Ecto neural progenitor cell (in vitro differentiated cells): ENCODE measurements at regions not wholly inside any gene's neighbourhood (a gene's known extent, or its start where the extent isn't known, plus 50 kb on each side); places are given as distances from the start of the nearest gene placed in this dataset.

Experiments used
- DNase-seq: peaks from one replicate; pipeline ENCODE4 v3.0.0-alpha.2; 2018; ENCODE audit warnings: low spot score

DNA sequence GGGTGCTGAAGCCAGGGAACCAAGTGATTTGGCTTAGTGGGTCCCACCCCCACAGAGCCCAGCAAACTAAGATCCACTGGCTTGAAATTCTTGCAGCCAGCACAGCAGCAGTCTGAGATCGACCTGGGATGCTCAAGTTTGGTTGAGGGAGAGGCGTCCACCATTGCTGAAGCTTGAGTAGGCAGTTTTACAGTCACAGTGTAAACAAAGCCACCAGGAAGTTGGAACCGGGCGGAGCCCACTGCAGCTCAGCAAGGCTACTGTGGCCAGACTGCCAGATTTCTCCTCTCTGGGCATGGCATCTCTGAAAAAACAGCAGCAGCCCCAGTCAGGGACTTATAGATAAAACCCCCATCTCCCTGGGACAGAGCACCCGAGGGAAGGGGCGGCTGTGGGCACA, 424.1 kb upstream of the TENM4 start:
- no peak for DNase-seq

DNA sequence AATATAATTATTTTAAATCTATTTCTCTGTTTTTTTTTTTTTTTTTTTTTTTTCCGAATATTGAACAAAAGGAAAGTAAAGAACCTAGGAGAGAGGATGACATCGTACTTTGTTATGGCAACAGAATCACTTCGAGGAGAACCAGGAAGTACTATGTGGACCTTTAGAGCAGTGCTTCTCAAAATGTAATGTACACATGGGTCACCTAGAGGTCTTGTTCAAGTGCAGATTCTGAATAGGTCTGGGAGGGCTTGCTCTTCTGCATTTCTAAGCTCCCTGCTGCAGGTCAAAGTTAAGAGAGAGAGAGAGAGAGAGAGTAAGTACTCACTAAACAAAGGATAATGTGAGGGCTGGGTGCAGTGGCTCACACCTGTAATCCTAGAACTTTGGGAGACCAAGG, 419.5 kb upstream of the TENM4 start:
- no peak for DNase-seq

DNA sequence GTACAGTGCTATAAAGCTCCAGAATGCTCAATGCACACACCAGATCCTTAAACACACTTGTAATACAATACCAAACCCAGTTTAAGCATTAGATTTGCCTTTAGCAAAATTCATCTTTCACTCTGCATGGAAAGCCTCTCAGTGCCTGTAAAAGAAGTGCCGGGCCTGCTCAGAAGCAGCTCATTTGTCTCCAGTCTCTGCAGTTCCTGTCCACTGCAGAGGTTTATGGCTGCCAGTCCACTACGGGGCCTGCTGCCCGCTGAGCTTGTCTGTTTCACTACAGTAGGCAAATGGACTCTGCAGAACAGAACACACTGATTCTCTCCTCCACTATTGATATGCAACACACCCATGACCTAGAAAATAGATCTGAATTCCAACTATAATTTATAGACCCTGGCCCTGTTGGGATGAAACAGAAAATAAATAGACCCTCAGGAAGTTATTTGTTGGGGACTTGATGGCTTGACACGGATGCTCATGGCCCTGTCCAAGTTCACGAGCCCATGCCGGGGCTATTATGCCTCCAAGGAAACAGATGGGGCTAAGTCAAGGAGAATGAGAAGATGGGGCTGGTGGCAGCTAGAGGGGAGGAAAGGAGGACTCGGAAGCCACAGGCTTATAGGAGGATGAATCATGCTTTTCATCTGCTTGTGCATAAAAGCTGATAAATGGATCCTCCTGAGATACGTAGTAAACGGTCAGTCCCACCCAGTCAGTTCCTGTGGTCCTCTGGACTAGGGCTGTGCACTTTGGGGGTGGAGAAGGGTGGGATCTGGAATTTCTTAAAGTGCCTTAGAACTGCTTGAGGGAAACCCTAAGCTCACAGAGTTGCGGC, 416.8 kb upstream of the TENM4 start:
- DNase-seq, result no peak

DNA sequence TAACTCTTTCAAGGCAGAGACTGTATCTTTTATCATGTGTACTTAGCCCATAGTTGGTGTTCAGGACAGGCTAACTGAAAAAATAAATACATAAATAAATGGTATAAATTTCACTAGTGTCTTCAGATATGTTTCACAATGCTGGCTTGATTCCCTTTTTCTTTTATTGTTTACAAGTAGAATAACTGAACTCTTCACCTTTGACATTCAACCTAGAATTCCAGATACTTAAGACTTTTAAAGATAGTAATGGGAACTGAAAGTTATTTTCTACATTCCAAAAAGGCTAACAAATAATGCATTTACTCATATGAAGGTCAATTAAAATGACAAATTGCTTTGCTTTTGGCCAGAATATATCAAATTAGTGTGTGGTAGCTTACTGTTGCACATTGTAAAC, 411.3 kb upstream of the TENM4 start:
- DNase-seq, result no peak

DNA sequence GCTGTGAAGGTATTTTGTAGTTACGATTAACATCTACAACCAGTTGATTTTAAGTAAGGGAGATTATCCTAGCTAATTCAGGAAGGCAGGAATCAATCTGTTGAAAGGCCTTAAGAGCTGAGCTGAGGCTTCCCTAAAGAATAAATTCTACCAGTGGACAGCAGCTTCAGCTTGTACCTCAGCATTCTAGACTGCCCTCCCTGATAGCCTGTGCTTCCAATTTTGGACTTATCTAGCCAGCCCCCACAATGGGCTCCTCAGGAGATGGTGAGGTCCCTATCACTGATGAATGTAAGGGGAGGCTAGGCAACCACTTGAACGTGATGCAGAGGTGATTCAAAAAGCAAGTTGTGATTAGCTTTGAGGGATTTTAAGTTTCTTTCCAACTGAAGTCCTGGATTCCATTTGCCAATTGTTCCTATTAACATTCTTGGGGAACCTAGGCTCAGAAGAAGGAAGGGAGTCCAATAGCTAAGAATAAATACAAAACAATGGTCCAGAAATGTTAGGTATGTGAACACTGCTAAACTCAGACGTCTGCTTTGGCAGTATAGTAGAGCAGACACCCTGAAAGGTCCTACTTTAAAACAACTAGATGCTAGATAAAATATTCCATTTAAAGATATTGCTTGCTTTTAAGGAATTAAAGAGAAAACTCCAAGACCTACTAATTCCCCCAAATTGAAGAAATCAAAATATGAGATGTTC, 404.3 kb upstream of the TENM4 start:
- no peak for DNase-seq

DNA sequence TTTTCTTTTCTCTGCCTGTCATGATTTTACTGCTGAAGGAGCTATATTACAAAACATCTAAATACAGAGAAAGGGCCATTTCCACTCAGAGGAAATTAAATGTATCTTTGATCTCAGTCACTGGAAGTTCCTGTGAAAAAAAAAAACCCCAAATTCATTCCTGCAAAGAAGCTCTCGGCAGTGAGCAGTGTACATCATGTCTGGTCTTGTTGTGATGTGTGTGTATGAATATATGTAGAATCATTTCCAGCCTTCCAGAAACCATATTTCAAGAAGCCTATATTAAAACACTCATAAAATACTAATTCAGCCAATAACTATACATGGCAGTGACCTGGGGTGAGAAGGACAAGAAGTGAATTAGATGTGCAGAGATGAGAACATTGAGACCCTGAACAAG, 393.2 kb upstream of the TENM4 start:
- DNase-seq, result no peak

DNA sequence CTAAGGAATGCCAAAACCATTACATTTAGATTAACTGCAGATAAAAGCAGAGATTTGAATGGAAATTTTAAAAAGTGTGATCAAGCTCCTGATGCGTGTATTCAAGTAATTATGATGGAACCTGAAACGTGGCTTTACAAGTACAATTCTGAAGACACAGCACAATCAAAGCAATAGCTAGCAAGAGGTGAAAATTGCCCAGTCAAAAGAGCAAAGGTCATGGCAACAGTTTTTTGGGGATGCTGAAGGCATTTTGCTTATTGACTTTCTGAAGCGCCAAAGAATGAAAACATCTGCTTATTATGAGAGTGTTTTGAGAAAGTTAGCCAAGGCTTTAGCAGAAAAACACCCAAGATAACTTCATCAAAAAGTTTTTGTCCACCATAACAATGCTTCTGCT, 389.6 kb upstream of the TENM4 start:
- no peak for DNase-seq

DNA sequence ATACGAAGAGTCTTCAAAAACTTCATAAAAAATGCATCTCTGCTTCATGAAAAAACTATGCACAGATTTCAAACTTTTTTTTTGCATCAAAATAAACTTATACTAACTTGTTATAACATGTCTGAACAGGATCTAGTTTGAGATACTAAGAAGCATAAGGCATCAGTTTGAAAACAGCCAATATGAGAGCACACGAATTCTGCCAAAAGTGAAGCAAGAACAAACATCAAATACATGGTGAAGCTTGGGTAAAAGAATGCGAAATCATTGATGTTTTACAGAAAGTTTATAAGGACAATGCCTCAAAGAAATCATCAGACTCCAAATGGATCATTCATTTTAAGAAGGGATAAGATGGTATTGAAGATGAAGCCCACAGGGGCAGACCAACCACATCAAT, 389.1 kb upstream of the TENM4 start:
- no peak for DNase-seq

DNA sequence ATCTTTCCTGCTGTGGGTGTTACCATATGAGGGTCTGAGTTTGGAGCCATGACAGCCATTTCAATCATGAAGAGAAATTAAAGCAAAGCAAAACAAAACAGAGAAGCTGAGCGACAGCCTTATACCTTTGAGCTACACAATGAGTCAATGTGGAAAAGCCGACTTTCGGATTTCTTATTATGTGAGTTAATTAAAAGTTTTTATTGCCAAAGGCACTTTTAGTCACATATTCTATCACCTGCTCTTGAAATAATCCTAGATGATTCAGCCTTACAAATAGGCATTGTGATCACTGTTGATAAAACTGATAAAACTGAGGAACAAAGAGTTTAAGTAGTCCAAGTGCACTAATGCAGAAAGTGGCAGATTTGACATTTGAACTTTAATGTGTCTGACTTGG, 381.9 kb upstream of the TENM4 start:
- no peak for DNase-seq

DNA sequence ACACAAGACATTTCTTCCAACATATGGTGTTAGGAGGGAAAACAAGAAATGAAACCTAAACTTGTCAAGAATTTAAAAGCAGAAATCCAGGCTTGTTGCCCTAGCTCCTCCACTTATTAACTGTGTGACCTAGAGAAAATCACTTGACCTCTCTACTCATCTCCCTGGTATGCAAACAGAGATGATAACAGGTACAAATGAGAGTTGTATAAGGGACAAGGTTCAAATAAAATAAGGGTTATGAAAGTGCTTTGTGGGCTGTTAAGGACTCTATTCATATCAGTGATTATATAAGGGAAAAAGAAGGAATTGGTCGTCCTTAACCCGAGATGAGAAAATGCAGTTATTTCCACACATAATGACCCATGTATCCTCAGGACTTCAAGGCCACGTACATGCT, 372.7 kb upstream of the TENM4 start:
- DNase-seq, result no peak

DNA sequence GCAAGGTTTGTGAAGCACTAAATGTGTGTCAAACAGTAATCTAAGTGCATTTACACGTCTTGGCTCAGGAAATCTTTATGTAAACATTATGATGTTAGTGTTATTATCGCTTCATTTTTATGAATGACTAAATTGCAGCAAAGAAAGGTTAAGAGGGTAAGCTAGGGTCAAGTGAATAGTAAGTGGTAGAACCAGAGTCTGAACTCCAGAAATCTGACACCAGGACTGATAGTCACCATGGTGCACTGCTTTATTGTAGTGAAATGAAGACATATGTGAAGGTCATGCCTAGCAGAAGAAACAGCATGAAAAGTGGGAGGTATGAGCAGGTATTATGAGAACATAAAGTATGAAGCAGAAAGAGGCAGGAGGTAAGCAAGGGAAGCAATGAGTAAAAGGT, 368.7 kb upstream of the TENM4 start:
- DNase-seq, result no peak

DNA sequence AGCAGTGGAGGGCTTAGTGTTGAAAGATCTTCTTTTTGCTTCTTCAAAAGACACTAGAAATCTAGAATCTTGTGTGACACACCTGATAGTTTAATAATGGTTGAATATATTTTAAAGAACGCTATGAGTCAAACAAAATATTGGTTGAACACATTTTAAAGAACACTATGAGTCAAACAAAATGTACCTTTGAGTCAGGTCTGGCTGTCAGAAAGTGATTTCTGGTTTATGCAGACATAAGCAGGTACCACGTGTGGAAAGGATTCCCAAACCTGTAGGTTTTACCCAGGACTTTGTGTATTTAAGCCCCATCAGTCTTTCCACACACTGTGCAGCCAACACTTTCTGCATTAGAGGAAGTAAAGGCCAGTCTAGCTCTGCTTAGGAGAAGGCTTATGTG, 366.7 kb upstream of the TENM4 start:
- no peak for DNase-seq

DNA sequence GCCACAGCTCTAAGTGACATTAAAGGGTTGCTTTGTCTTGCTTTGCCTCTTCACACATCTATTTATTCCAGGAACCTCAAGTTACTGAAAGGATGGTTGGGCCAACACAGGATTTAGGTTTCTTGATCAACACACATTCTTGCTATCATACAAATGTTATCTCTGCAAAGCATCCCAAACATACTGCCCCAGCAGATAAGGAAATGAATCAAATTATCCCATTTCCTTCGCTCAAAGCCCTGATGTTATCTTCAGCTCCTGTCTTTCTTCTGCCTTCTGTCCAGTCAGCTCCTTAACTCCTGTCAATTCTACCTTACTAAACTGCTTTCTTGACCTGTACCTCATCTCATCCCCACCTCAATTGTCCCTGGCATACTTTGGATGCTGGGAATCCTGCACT, 355.9 kb upstream of the TENM4 start:
- DNase-seq, result no peak

DNA sequence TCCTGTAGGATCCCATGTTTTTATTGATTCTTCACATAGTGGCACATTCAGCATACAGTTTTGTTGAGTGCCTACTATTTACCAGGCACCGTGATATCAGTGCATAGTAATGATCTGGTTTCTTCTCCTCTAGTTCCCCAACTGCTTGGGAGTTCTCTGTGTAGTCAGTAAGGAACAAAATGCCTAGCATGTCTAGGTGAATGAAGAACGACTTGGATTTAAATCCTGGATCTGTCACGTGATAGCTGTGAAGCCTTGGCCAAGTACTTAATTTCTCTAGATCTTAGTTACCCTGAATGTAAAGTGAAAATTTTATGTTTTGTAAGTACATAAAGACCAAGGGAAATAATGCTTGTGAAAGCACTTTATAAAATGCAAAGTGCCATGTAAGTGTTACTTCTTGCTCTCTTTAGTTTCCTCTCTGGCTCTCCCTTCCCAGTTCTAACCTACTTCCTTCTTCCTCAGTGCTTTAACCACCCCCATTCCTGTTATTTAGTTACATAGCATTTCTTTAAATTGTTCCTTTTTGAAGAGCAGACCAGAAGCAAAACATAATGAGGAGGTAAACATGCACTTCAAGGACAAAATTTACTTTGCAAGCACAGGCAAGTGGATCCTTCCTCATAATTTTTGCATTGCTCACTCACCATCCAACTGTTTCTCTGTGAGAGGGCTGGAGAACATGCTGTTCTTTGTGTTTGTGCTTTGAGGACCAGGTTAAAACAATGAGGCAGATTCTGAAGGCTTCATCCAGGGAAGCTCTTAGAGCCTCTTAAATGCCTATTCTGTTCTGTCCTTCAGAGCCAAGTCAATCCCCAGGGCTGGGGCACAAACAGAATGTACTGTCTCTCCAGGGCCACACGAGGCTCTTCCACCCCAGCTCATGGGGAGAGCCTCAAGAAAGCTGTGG, 353.9 kb upstream of the TENM4 start:
- DNase-seq, result no peak

DNA sequence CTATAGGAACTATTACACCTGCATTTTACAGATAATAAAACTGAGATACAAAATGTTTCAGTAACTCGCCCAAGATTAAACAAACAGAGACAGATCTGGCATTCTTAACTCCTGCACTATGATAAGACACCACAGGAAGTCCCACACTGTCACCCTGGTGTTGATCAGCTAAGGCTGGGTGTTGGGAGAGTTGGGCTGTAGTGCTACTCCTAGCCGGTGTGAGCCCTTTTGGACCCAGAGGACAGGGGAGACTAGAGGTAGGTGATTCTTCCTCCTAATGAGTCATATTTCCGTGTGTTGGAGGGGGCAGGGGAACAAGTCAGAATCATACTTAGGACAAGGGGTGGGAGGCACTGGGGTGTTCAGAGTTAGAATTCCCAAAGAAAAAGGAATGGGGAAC, 353.2 kb upstream of the TENM4 start:
- no peak for DNase-seq

DNA sequence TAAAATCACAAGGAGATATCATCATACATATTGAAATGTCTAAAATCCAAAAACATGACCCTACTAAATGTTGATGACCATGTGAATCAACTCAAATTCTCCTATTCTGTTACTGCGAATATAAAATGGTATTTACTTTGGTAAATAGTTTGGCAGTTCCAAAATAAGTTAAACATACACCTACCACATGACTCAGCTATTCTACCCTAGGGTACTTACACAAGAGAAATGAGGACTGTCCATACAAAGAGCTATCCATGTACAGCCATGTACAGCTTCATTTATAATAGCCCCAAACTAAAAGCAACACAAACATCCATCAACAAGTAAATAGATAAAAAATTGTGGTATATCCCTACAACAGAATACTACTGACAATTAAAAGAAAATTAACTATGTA, 346.1 kb upstream of the TENM4 start:
- DNase-seq, result no peak

DNA sequence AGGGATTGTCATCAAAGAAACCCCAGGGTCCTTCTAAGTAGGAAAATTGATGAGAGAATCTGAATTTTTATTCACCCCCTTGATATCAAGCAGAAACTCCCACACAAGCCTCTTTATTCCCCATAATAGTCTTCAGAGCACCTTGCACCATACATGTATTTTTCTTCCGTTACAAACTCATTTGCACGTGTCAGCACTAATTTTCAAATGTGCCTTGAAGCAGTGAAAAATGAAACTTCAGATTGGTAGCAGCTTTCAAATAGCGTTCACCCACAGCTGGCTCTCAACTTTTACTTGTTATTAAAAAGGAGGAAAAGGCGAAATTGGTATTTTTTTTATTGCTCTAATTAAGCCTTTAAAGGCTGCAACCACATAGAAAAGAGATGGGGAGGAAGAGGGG, 343.0 kb upstream of the TENM4 start:
- no peak for DNase-seq

DNA sequence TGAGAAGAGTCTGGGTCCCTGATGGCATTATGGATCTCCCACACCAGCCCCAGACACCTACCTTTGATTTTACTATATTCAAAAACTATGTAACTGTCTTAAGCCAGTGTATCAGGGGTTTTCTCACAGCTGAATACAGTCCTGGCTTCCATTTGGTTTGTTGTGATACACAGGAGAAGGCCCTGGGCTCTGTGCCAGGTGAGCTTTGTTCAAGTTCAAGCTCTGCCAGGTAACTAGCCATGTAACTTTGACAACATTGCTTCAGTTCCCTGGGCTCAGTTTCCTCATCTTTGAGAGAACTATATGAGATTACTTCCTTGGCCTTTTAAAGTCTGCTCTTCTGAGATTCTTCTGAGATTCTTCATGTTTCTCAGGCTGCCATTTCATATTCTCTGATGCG, 327.5 kb upstream of the TENM4 start:
- DNase-seq, result no peak

DNA sequence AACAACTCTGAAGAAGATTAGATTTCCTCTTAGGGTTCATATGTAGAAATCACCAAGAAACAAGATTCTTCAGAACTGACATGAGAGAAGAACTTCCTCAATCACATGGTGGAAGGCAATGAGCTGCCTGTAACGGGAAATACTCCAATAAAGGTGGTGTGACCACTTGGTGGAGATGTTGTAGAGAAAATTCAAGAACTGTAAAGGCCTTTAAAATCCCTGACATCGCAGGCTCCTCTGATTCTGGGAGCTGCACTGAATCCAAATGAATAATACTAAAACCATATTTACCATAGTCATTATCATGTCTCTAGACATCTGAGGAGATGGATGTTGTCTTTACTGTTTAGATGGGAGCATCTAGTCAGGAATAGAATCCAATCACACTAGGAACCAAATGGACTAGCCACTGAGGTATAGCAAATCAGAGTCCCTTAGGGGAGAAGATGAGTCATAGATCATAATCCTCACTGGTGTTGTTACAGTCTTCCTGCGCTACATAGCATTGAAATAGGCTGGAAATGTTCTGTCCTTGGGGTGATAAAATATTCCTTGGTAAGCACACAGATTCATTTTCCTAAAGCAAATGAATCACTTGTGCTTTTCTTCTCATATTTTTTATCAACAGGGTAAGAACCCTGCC, 321.6 kb upstream of the TENM4 start:
- DNase-seq, result no peak

DNA sequence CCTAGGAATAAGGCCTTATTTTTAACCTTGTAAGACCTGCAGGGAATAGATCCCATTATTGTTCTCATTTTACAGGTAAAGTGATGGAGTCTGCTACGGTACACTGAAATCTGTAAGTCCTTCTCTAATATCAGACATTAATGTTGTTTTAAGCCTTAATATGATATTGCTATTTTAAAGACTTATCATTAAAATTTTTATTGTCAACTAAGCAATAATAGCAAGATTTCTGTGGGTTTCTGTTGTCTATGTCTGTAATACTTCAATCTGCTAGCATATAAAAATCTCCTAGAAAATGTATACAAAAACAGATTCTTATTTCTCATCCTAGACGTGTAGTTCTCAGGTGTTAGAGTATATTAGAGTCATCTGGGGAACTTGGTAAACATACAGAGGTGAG, 317.5 kb upstream of the TENM4 start:
- DNase-seq, result no peak

DNA sequence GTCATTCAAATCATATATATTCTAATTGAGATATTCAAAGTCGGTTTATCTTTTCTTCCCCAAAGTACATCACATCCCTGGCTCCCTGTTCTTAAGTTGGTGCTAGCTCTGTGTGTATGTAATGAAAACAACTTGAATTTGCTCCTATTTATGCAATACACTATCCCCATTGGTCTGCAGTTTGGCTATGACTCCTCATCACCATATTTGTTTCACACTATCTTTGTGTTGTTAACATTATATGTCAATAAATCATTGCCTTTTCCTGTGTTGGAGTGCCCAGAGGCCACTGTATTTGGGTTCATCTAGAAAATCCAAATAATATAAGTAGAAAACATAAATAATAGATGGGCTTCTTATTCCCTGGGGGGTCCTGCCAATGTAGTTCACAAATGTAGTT, 306.6 kb upstream of the TENM4 start:
- no peak for DNase-seq

DNA sequence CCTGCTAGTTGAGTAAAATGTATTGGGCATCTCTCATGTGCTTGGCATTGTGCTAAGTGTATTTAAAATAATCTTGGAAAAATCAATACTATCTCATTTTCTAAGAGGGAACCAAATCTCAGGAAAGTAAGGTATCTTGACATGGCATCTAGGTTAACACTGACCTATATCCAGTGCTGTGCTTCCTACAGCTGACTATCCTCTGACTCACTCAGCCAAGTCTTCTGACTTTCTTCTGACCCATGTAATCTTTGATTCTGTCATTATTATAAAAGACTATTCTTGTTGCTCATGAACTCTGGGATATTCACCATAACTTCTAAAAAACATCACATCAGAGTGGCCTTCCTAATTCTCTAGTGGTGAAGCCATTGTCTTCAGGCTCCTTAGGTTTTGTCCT, 304.1 kb upstream of the TENM4 start:
- no peak for DNase-seq
